ENCODE measurements at regions not wholly inside any gene's neighbourhood (a gene's known extent, or its start where the extent isn't known, plus 50 kb on each side); places are given as distances from the start of the nearest gene placed in this dataset.
A peak's percentile ranks its signal among the peaks of the same experiment; 100 is the strongest.
"Not testable (repeated sequence)": the region's sequence is repeated elsewhere in the genome, so short reads cannot be mapped to it uniquely, and the experiment has no call there.

DNA sequence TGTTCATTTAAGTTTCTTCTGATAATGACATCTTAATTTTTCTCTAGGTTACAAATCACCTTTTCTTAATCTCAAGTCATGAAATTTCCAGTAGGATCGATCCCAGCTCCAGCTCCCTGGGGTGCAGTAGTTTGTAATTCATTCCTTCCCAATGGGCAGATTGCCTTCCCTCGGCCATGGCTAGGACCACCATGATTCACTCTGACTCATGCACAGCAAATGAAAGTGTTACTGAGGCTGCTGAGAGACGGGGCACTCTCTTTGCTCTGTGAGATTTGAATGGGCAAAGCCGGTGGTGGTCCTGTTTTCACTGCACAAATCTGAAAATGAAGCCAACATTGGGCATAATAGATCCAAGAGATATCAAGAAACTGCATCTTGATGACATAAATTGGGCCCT, 202.8 kb upstream of the IRS2 start:
- DNase-seq: peak; percentile 77
- Histone ChIP-seq H3K9me2 (ENCODE audit: insufficient read depth) (no peaks in the 10 kb centered on the region), H3F3A (ENCODE audit: insufficient read depth) (no peaks in the 10 kb centered on the region), H3K27ac (no peak overlapping the region), H3K36me3 (ENCODE audit: low read depth) (no peaks in the 10 kb centered on the region), H3K9ac (no peak overlapping the region), H3K4me2 (ENCODE audit: unreplicated experiment) (peak overlapping the region; percentile 24), H3K27me3 (replicated peaks; ENCODE audit: insufficient read depth) (no peaks in the 10 kb centered on the region), H3K79me2 (ENCODE audit: insufficient read depth) (no peaks in the 10 kb centered on the region), H4K20me1 (ENCODE audit: insufficient read depth) (no peaks in the 10 kb centered on the region), H3K4me3 (0 out of 2 replicates have a peak overlapping the region, but pooled peaks have one; percentile 17), H3K9me3 (ENCODE audit: low read depth) (no peaks in the 10 kb centered on the region), H3K4me1 (ENCODE audit: insufficient read depth) (peaks cover 22% of the 10 kb centered on the region), H2AFZ (no peak overlapping the region)
- WGBS, 2 experiments (ENCODE audit: low coverage in 1 of 2, low lambda C conversion rate in 2 of 2, missing lambda C conversion rate in 2 of 2): 25 to 29% methylated on average over 4 of the region's 4 CpGs
- no peak for TF ChIP-seq EZH2 (IDR thresholded peaks at IDR 0.05; ENCODE audit: insufficient read depth, poor library complexity, severe bottlenecking)
- TF ChIP-seq EZH2phosphoT487 (IDR thresholded peaks at IDR 0.05; ENCODE audit: insufficient read depth, low read depth): no peak
- in situ Hi-C loops (cut with MboI): no loop called here

DNA sequence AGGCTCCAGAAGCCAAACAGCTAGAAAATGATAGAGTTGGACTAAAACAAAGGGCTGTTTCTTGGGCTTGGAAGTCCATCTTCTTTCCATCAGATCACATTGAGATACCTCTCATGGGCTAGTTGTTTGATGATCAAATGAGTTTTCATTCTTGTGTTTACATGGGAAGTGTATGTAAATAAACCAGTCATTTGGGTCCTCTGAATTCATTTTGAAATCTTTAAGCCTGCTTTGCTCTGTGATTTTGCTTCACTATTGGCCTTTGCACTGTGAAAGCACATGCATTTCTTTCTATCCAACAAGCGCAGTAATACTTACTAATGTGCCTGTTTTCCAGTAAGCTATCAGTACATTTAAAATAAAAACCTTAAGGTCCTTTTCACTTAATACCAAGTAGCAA, 200.5 kb upstream of the IRS2 start:
- H3K27ac ChIP-seq: no peak overlapping the region
- H3K9me3 ChIP-seq (ENCODE audit: low read depth): no peaks in the 10 kb centered on the region
- no peaks in the 10 kb centered on the region for H3F3A ChIP-seq (ENCODE audit: insufficient read depth)
- H3K9me2 ChIP-seq (ENCODE audit: insufficient read depth): no peaks in the 10 kb centered on the region
- no peaks in the 10 kb centered on the region for H4K20me1 ChIP-seq (ENCODE audit: insufficient read depth)
- WGBS, 2 experiments (ENCODE audit: low coverage in 1 of 2, low lambda C conversion rate in 2 of 2, missing lambda C conversion rate in 2 of 2): 96 to 100% methylated on average over 1 of the region's 1 CpG
- no peak for DNase-seq
- TF ChIP-seq EZH2 (IDR thresholded peaks at IDR 0.05; ENCODE audit: insufficient read depth, poor library complexity, severe bottlenecking) (no peak), EZH2phosphoT487 (IDR thresholded peaks at IDR 0.05; ENCODE audit: insufficient read depth, low read depth) (no peak)
- peaks cover 22% of the 10 kb centered on the region for H3K4me1 ChIP-seq (ENCODE audit: insufficient read depth)
- H3K4me3 ChIP-seq: no peak overlapping the region
- no peak overlapping the region for H3K9ac ChIP-seq
- in situ Hi-C loops (cut with MboI): no loop called here
- no peak overlapping the region for H2AFZ ChIP-seq
- H3K79me2 ChIP-seq (ENCODE audit: insufficient read depth): no peaks in the 10 kb centered on the region
- no peak overlapping the region for H3K4me2 ChIP-seq (ENCODE audit: unreplicated experiment)
- no peaks in the 10 kb centered on the region for H3K36me3 ChIP-seq (ENCODE audit: low read depth)
- no peaks in the 10 kb centered on the region for H3K27me3 ChIP-seq (replicated peaks; ENCODE audit: insufficient read depth)

DNA sequence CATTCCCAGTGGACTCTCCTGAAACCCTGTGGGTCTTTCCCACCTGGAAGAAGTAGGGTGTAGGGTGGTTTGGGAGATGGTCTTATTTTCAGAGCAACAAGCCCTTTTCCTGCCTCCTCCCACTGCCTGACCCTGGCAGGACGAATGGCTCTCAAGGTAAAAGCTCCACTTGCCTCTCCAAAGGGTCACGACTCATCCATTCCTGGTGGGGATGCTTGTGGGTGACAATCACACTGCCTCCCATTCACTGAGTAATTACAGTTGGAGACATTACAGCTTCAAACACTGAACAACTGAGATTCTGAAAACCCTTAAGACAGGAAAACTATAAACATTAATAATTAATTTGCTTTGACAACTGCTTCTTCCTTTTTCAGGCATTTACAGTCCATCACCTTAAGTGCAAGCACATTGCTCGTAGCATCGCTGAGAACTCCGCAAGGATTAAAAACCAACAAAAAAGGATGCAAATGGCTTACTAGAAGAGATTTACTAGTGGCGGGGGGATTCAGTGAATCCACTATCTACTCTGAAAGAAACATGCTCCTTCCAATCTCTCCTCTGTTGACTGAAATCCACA, 199.6 kb upstream of the IRS2 start:
- Histone ChIP-seq H2AFZ (no peak overlapping the region), H3K4me3 (no peak overlapping the region), H4K20me1 (ENCODE audit: insufficient read depth) (no peaks in the 10 kb centered on the region), H3F3A (ENCODE audit: insufficient read depth) (no peaks in the 10 kb centered on the region), H3K27me3 (replicated peaks; ENCODE audit: insufficient read depth) (no peaks in the 10 kb centered on the region), H3K79me2 (ENCODE audit: insufficient read depth) (no peaks in the 10 kb centered on the region), H3K9ac (no peak overlapping the region), H3K4me2 (ENCODE audit: unreplicated experiment) (no peak overlapping the region), H3K36me3 (ENCODE audit: low read depth) (no peaks in the 10 kb centered on the region), H3K27ac (no peak overlapping the region), H3K4me1 (ENCODE audit: insufficient read depth) (peaks cover 22% of the 10 kb centered on the region), H3K9me3 (ENCODE audit: low read depth) (no peaks in the 10 kb centered on the region), H3K9me2 (ENCODE audit: insufficient read depth) (no peaks in the 10 kb centered on the region)
- WGBS, 2 experiments (ENCODE audit: low coverage in 1 of 2, low lambda C conversion rate in 2 of 2, missing lambda C conversion rate in 2 of 2): 78 to 80% methylated on average over 6 of the region's 6 CpGs
- peak; percentile 37 for DNase-seq
- no peak for TF ChIP-seq EZH2 (IDR thresholded peaks at IDR 0.05; ENCODE audit: insufficient read depth, poor library complexity, severe bottlenecking)
- no peak for TF ChIP-seq EZH2phosphoT487 (IDR thresholded peaks at IDR 0.05; ENCODE audit: insufficient read depth, low read depth)
- in situ Hi-C loops (cut with MboI): no loop called here

DNA sequence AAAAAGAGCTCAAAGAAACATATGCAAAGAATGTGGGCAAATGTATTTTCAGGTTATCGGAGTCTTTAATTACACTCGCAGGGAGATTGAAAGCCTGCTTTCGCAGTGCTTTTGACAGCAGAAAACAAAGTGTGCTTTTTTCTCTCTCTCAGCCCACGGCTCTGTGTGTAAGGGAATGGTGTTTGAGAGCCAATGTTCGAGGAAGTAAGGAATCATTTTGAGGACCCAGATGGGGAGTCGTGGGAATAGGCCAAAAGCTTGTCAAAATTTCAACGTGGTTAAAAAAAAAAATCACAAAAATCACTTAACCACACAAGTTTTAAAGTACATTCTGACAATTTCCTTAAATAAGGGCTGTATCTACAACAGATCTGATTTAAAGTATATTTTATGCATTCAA, 197.1 kb upstream of the IRS2 start:
- Histone ChIP-seq H3K4me2 (ENCODE audit: unreplicated experiment) (no peak overlapping the region), H4K20me1 (ENCODE audit: insufficient read depth) (no peaks in the 10 kb centered on the region), H2AFZ (no peak overlapping the region), H3K4me1 (ENCODE audit: insufficient read depth) (0 out of 2 replicates have a peak, but pooled peaks cover 7% of the 10 kb centered on the region), H3K9me3 (ENCODE audit: low read depth) (no peaks in the 10 kb centered on the region), H3F3A (ENCODE audit: insufficient read depth) (no peaks in the 10 kb centered on the region), H3K79me2 (ENCODE audit: insufficient read depth) (no peaks in the 10 kb centered on the region), H3K9ac (no peak overlapping the region), H3K27ac (no peak overlapping the region), H3K27me3 (replicated peaks; ENCODE audit: insufficient read depth) (no peaks in the 10 kb centered on the region), H3K36me3 (ENCODE audit: low read depth) (no peaks in the 10 kb centered on the region), H3K4me3 (no peak overlapping the region), H3K9me2 (ENCODE audit: insufficient read depth) (no peaks in the 10 kb centered on the region)
- DNase-seq: no peak
- TF ChIP-seq EZH2phosphoT487 (IDR thresholded peaks at IDR 0.05; ENCODE audit: insufficient read depth, low read depth): no peak
- TF ChIP-seq EZH2 (IDR thresholded peaks at IDR 0.05; ENCODE audit: insufficient read depth, poor library complexity, severe bottlenecking): no peak
- in situ Hi-C loops (cut with MboI): no loop called here
- WGBS, 2 experiments (ENCODE audit: low coverage in 1 of 2, low lambda C conversion rate in 2 of 2, missing lambda C conversion rate in 2 of 2): 59 to 64% methylated on average over 7 of the region's 7 CpGs

GRCh38 chr13:109981000-109981399, 194.6 kb upstream of the IRS2 start:
- no peaks in the 10 kb centered on the region for H3K36me3 ChIP-seq (ENCODE audit: low read depth)
- no peaks in the 10 kb centered on the region for H3F3A ChIP-seq (ENCODE audit: insufficient read depth)
- H4K20me1 ChIP-seq (ENCODE audit: insufficient read depth): no peaks in the 10 kb centered on the region
- in situ Hi-C loops (cut with MboI): no loop called here
- no peak for TF ChIP-seq EZH2phosphoT487 (IDR thresholded peaks at IDR 0.05; ENCODE audit: insufficient read depth, low read depth)
- TF ChIP-seq EZH2 (IDR thresholded peaks at IDR 0.05; ENCODE audit: insufficient read depth, poor library complexity, severe bottlenecking): no peak
- no peaks in the 10 kb centered on the region for H3K79me2 ChIP-seq (ENCODE audit: insufficient read depth)
- 0 out of 2 replicates have a peak, but pooled peaks cover 5% of the 10 kb centered on the region for H3K4me1 ChIP-seq (ENCODE audit: insufficient read depth)
- no peak for DNase-seq
- no peaks in the 10 kb centered on the region for H3K9me2 ChIP-seq (ENCODE audit: insufficient read depth)
- H2AFZ ChIP-seq: no peak overlapping the region
- no peak overlapping the region for H3K27ac ChIP-seq
- WGBS, 2 experiments (ENCODE audit: low coverage in 1 of 2, low lambda C conversion rate in 2 of 2, missing lambda C conversion rate in 2 of 2): 74 to 80% methylated on average over 4 of the region's 4 CpGs
- H3K27me3 ChIP-seq (replicated peaks; ENCODE audit: insufficient read depth): no peaks in the 10 kb centered on the region
- no peaks in the 10 kb centered on the region for H3K9me3 ChIP-seq (ENCODE audit: low read depth)
- no peak overlapping the region for H3K9ac ChIP-seq
- no peak overlapping the region for H3K4me2 ChIP-seq (ENCODE audit: unreplicated experiment)
- H3K4me3 ChIP-seq: no peak overlapping the region

- H3K27me3 ChIP-seq (replicated peaks; ENCODE audit: insufficient read depth); H3K4me3 ChIP-seq; H3K4me1 ChIP-seq (ENCODE audit: insufficient read depth); H3K36me3 ChIP-seq (ENCODE audit: low read depth); H4K20me1 ChIP-seq (ENCODE audit: insufficient read depth); H2AFZ ChIP-seq; H3K9me3 ChIP-seq (ENCODE audit: low read depth); H3K79me2 ChIP-seq (ENCODE audit: insufficient read depth); H3F3A ChIP-seq (ENCODE audit: insufficient read depth); in situ Hi-C loops (cut with MboI); DNase-seq; H3K4me2 ChIP-seq (ENCODE audit: unreplicated experiment); H3K27ac ChIP-seq; H3K9me2 ChIP-seq (ENCODE audit: insufficient read depth); H3K9ac ChIP-seq: not testable (repeated sequence)
- WGBS, 2 experiments (ENCODE audit: low coverage in 1 of 2, low lambda C conversion rate in 2 of 2, missing lambda C conversion rate in 2 of 2): 82 to 92% methylated on average over 3 of the region's 3 CpGs
These were observed 193.3 kb upstream of the IRS2 start for GRCh38 chr13:109979676-109980075.

All from GM23248 (cell line).